Osteocyte (in vitro differentiated cells): ENCODE measurements at regions not wholly inside any gene's neighbourhood (a gene's known extent, or its start where the extent isn't known, plus 50 kb on each side); places are given as distances from the start of the nearest gene placed in this dataset.

Source experiments
- DNase-seq: peaks from one replicate; pipeline ENCODE4 v3.0.0; 2021; ENCODE audit warnings: mixed read lengths; ENCODE audit not compliant: unreplicated experiment; ENCODE audit errors: extremely low spot score
- H3K27ac Mint-ChIP-seq: one replicate; pipeline ENCODE4 v1.8.0; 2021; ENCODE audit warnings: mild to moderate bottlenecking, mixed read lengths; ENCODE audit not compliant: unreplicated experiment
- H3K27me3 Mint-ChIP-seq: one replicate; pipeline ENCODE4 v1.8.0; 2021; ENCODE audit warnings: mixed read lengths; ENCODE audit not compliant: unreplicated experiment
- H3K36me3 Mint-ChIP-seq: one replicate; pipeline ENCODE4 v1.8.0; 2021; ENCODE audit warnings: mixed read lengths; ENCODE audit not compliant: unreplicated experiment
- H3K4me1 Mint-ChIP-seq: one replicate; pipeline ENCODE4 v1.8.0; 2021; ENCODE audit warnings: mixed read lengths; ENCODE audit not compliant: unreplicated experiment
- H3K4me3 Mint-ChIP-seq: one replicate; pipeline ENCODE4 v1.8.0; 2021; ENCODE audit warnings: mild to moderate bottlenecking, moderate library complexity, mixed read lengths; ENCODE audit not compliant: unreplicated experiment
- H3K9me3 Mint-ChIP-seq: one replicate; pipeline ENCODE4 v1.8.0; 2021; ENCODE audit warnings: mixed read lengths; ENCODE audit not compliant: unreplicated experiment
- CTCF ChIP-seq: fragments of 200-600 bp; sonication (generic); IDR thresholded peaks from 2 replicates; pipeline ENCODE4 v1.5.0; 2021; ENCODE audit warnings: antibody characterized with exemption, mild to moderate bottlenecking, moderate library complexity

GRCh38 chr13:79874396-79875360, 393.7 kb downstream of the NDFIP2 start:
- TF ChIP-seq CTCF = no peak
- Mint-ChIP-seq H3K4me1 (peaks cover 6% of the 10 kb centered on the region), H3K27me3 (no peaks in the 10 kb centered on the region), H3K27ac (no peak overlapping the region), H3K36me3 (no peaks in the 10 kb centered on the region), H3K4me3 (no peak overlapping the region), H3K9me3 (peaks cover 5% of the 10 kb centered on the region)
- DNase-seq = no peak

GRCh38 chr13:79871594-79871993, 390.6 kb downstream of the NDFIP2 start:
- peaks cover 13% of the 10 kb centered on the region for H3K4me1 Mint-ChIP-seq
- no peak overlapping the region for H3K4me3 Mint-ChIP-seq
- H3K36me3 Mint-ChIP-seq = no peaks in the 10 kb centered on the region
- no peaks in the 10 kb centered on the region for H3K27me3 Mint-ChIP-seq
- no peak for DNase-seq
- TF ChIP-seq CTCF = no peak
- no peak overlapping the region for H3K27ac Mint-ChIP-seq
- peaks cover 1% of the 10 kb centered on the region for H3K9me3 Mint-ChIP-seq

GRCh38 chr13:79870766-79871165, 389.8 kb downstream of the NDFIP2 start:
- Mint-ChIP-seq H3K9me3 (no peaks in the 10 kb centered on the region), H3K4me3 (no peak overlapping the region), H3K36me3 (no peaks in the 10 kb centered on the region), H3K27ac (no peak overlapping the region), H3K4me1 (peaks cover 22% of the 10 kb centered on the region), H3K27me3 (no peaks in the 10 kb centered on the region)
- DNase-seq = no peak
- no peak for TF ChIP-seq CTCF

GRCh38 chr13:79870123-79870522, 389.2 kb downstream of the NDFIP2 start:
- Mint-ChIP-seq H3K27ac (no peak overlapping the region), H3K36me3 (no peaks in the 10 kb centered on the region), H3K4me1 (peaks cover 24% of the 10 kb centered on the region), H3K4me3 (no peak overlapping the region), H3K9me3 (no peaks in the 10 kb centered on the region), H3K27me3 (no peaks in the 10 kb centered on the region)
- DNase-seq = no peak
- TF ChIP-seq CTCF = no peak

GRCh38 chr13:79869326-79869725, 388.4 kb downstream of the NDFIP2 start:
- Mint-ChIP-seq H3K27me3 (no peaks in the 10 kb centered on the region), H3K27ac (no peak overlapping the region), H3K36me3 (no peaks in the 10 kb centered on the region), H3K4me1 (peaks cover 24% of the 10 kb centered on the region), H3K9me3 (no peaks in the 10 kb centered on the region), H3K4me3 (no peak overlapping the region)
- no peak for TF ChIP-seq CTCF
- DNase-seq = no peak
